ENCODE measurements at regions not wholly inside any gene's neighbourhood (a gene's known extent, or its start where the extent isn't known, plus 50 kb on each side); places are given as distances from the start of the nearest gene placed in this dataset.
"Not testable (repeated sequence)": the region's sequence is repeated elsewhere in the genome, so short reads cannot be mapped to it uniquely, and the experiment has no call there.

GRCh38 chr4:72677886-72678285 lies 108.9 kb upstream of the ADAMTS3 start:
- no peak for DNase-seq (ENCODE audit: low read depth, low spot score)

GRCh38 chr4:72677265-72677664 lies 108.2 kb upstream of the ADAMTS3 start:
- DNase-seq (ENCODE audit: low read depth, low spot score): no peak

GRCh38 chr4:72671980-72672379 lies 103.0 kb upstream of the ADAMTS3 start:
- DNase-seq (ENCODE audit: low read depth, low spot score): no peak

- DNase-seq (ENCODE audit: low read depth, low spot score): no peak
Observed at GRCh38 chr4:72670521-72670920, 101.5 kb upstream of the ADAMTS3 start.

- no peak for DNase-seq (ENCODE audit: low read depth, low spot score)
Observed at GRCh38 chr4:72666910-72667309, 97.9 kb upstream of the ADAMTS3 start.

GRCh38 chr4:72665171-72665968 lies 96.3 kb upstream of the ADAMTS3 start:
- DNase-seq (ENCODE audit: low read depth, low spot score): no peak

- DNase-seq (ENCODE audit: low read depth, low spot score): no peak
Observed at GRCh38 chr4:72663828-72664227, 94.8 kb upstream of the ADAMTS3 start.

GRCh38 chr4:72661830-72662229 lies 92.8 kb upstream of the ADAMTS3 start:
- DNase-seq (ENCODE audit: low read depth, low spot score): no peak

GRCh38 chr4:72641611-72642010 lies 72.6 kb upstream of the ADAMTS3 start:
- DNase-seq (ENCODE audit: low read depth, low spot score): no peak

- DNase-seq (ENCODE audit: low read depth, low spot score): not testable (repeated sequence)
Observed at GRCh38 chr4:72636866-72637265, 67.8 kb upstream of the ADAMTS3 start.

- not testable (repeated sequence) for DNase-seq (ENCODE audit: low read depth, low spot score)
Observed at GRCh38 chr4:72635931-72636330, 66.9 kb upstream of the ADAMTS3 start.

- not testable (repeated sequence) for DNase-seq (ENCODE audit: low read depth, low spot score)
Observed at GRCh38 chr4:72632253-72632652, 63.2 kb upstream of the ADAMTS3 start.

- peak; percentile 10 for DNase-seq (ENCODE audit: low read depth, low spot score)
Observed at GRCh38 chr4:72631296-72631695, 62.3 kb upstream of the ADAMTS3 start.

- DNase-seq (ENCODE audit: low read depth, low spot score): no peak
Observed at GRCh38 chr4:72629540-72629939, 60.5 kb upstream of the ADAMTS3 start.

GRCh38 chr4:72627723-72628122 lies 58.7 kb upstream of the ADAMTS3 start:
- DNase-seq (ENCODE audit: low read depth, low spot score): no peak

Data from brain pericyte (primary cell).